ENCODE measurements at regions not wholly inside any gene's neighbourhood (a gene's known extent, or its start where the extent isn't known, plus 50 kb on each side); places are given as distances from the start of the nearest gene placed in this dataset.

DNA sequence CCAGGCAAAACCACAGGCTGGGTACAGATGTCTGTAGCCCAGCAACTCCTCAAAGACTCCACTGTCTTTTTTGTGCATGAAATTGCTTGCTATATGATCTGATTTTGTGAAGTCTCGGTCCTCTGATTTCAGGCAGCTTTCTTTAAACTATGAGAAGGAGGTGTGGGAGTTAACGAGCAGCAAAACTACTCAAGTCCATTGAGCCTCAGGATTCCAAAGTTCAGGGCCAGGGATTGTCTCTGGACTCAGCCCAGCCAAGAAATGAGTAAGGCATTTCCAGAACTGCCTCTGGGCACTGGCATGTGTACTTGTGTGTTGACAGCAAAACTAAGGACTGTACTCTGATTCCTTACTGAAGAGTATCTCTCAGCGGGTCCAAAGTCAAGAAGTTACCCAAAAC, 53.4 kb upstream of the GLIS3 start:
- Histone ChIP-seq H3K4me1 (ENCODE audit: control insufficient read depth, insufficient read depth, low read length) (no peaks in the 10 kb centered on the region), H3K9me3 (ENCODE audit: control insufficient read depth, insufficient read depth, low read depth, low read length) (no peaks in the 10 kb centered on the region), H3K4me3 (ENCODE audit: low read depth, low read length) (no peak overlapping the region), H3K36me3 (ENCODE audit: control insufficient read depth in 2 of 2, insufficient read depth in 1 of 2, low read length in 2 of 2) (no peaks in the 10 kb centered on the region), H3K27ac (ENCODE audit: extremely low read depth, low read depth, low read length) (no peak overlapping the region)
- CTCF ChIA-PET: interaction anchor here (1.1 to 1.2 kb wide), 2 partner anchors 14 to 621 kb away, joined by 3 to 4 read pairs; no protein-coding TSS in a partner anchor
- POLR2A ChIA-PET: no interaction called here
- TF ChIP-seq ZNF112 (tag by site-specific recombination; IDR thresholded peaks at IDR 0.05) (no peak), TCF7L2 (IDR thresholded peaks at IDR 0.05; ENCODE audit: borderline replicate concordance, low read depth, low read length) (no peak), EGR2 (tag by site-specific recombination; IDR thresholded peaks at IDR 0.05; ENCODE audit: low read depth) (no peak), MYNN (tag by site-specific recombination; IDR thresholded peaks at IDR 0.05; ENCODE audit: borderline replicate concordance) (no peak), SP7 (tag by site-specific recombination; IDR thresholded peaks at IDR 0.05) (no peak), GLIS2 (tag by site-specific recombination; IDR thresholded peaks at IDR 0.05) (no peak), ZNF335 (tag by site-specific recombination; conservative IDR thresholded peaks at IDR 0.05) (no peak), ZNF623 (tag by site-specific recombination; IDR thresholded peaks at IDR 0.05) (no peak), ZNF394 (tag by site-specific recombination; IDR thresholded peaks at IDR 0.05; ENCODE audit: borderline replicate concordance) (no peak), ZEB2 (tag by site-specific recombination; IDR thresholded peaks at IDR 0.05) (no peak), ZNF274 (IDR thresholded peaks at IDR 0.05; ENCODE audit: low read length) (no peak), ZNF274 (tag by site-specific recombination; IDR thresholded peaks at IDR 0.05; ENCODE audit: borderline replicate concordance) (no peak), ZNF292 (tag by site-specific recombination; IDR thresholded peaks at IDR 0.05; ENCODE audit: borderline replicate concordance, low read depth) (no peak)

DNA sequence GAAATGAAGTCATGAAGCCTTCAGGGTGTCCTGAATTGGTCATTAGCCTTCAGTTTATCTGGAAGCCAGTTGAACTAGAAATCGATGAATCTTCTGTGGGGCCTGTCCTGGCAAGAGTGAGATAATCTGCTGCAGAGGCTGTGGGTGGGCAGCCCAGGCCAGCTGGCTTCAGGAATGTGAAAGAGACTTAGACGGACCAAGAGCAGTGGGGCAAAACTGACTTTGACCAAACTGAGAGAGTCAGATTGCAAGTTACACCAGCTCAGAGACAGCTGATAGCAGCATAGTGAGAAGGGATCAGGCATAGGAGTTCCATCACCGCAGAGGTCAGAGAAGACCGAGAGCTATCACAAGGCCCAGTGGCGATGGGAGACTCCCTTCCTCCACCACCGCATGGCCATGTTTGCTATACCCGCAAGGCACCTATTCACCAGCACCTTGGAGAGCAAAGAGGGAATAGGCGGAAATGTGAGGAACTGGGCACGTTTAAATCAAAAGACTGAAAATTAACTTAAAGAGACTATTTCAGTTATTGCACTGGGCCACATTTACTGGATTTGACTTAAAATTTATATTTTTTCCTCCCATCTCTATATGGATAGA, 50.0 kb upstream of the GLIS3 start:
- Histone ChIP-seq H3K36me3 (ENCODE audit: control insufficient read depth in 2 of 2, insufficient read depth in 1 of 2, low read length in 2 of 2) (no peaks in the 10 kb centered on the region), H3K27ac (ENCODE audit: extremely low read depth, low read depth, low read length) (no peak overlapping the region), H3K4me3 (ENCODE audit: low read depth, low read length) (no peak overlapping the region), H3K9me3 (ENCODE audit: control insufficient read depth, insufficient read depth, low read depth, low read length) (no peaks in the 10 kb centered on the region), H3K4me1 (ENCODE audit: control insufficient read depth, insufficient read depth, low read length) (no peaks in the 10 kb centered on the region)
- ChIA-PET POLR2A (no interaction called here), CTCF (interaction anchor here (0.6 to 1.1 kb wide), 2 partner anchors 12 to 273 kb away, joined by 3 read pairs; no protein-coding TSS in a partner anchor)
- TF ChIP-seq, protein P1, sequence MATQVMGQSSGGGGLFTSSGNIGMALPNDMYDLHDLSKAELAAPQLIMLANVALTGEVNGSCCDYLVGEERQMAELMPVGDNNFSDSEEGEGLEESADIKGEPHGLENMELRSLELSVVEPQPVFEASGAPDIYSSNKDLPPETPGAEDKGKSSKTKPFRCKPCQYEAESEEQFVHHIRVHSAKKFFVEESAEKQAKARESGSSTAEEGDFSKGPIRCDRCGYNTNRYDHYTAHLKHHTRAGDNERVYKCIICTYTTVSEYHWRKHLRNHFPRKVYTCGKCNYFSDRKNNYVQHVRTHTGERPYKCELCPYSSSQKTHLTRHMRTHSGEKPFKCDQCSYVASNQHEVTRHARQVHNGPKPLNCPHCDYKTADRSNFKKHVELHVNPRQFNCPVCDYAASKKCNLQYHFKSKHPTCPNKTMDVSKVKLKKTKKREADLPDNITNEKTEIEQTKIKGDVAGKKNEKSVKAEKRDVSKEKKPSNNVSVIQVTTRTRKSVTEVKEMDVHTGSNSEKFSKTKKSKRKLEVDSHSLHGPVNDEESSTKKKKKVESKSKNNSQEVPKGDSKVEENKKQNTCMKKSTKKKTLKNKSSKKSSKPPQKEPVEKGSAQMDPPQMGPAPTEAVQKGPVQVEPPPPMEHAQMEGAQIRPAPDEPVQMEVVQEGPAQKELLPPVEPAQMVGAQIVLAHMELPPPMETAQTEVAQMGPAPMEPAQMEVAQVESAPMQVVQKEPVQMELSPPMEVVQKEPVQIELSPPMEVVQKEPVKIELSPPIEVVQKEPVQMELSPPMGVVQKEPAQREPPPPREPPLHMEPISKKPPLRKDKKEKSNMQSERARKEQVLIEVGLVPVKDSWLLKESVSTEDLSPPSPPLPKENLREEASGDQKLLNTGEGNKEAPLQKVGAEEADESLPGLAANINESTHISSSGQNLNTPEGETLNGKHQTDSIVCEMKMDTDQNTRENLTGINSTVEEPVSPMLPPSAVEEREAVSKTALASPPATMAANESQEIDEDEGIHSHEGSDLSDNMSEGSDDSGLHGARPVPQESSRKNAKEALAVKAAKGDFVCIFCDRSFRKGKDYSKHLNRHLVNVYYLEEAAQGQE (tag by site-specific recombination; IDR thresholded peaks at IDR 0.05): peak; percentile 65
- TF ChIP-seq ZNF433 (tag by site-specific recombination; IDR thresholded peaks at IDR 0.05; ENCODE audit: low read depth) (no peak), RBAK (tag by site-specific recombination; IDR thresholded peaks at IDR 0.05) (no peak), ZNF768 (tag by site-specific recombination; IDR thresholded peaks at IDR 0.05) (no peak)
